Stimulated activated CD4-positive, alpha-beta T cell treated with anti-CD3 and anti-CD28 coated beads, TNF-alpha, amount 100 ng/mL, for 48 hours (primary cell): ENCODE measurements at regions not wholly inside any gene's neighbourhood (a gene's known extent, or its start where the extent isn't known, plus 50 kb on each side); places are given as distances from the start of the nearest gene placed in this dataset.

ENCODE experiments used
- DNase-seq, 3 donors: peaks; one replicate each; pipeline ENCODE4 v3.0.0-alpha.2; 2020; ENCODE audit warnings: low read depth in 3 of 3

DNA sequence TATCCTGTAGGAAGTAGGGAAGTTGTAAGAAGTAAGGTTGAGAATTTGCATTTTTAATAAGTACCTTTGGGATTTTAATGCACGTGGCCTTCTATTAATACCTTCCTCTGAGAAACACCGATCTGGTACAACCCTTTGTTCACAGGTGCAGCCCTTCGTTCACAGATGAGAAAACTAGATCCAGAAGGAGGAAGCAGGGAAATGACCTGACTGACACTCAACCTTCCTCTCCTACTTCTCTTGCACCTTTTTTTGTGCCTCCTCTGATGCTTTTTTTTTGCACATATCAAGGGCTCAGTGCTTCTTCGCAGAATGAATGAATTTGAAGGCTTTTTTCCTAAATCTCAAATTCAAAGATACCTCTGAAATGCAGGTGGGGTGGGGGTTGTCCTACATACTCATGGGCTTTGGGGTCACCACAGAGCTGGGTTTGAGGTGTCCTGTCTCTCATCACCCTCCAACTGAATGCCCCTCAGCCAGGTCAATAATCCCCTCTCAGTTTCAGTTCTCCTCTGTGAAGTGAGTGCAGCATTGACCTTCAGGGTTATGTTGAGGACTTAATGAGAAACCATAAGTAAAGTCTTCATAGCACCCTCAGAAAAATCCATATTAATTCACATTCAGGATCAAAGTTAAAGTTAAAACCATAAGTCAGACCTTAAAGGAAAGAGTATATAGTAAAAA lies 161.5 kb upstream of the CTNNB1 start:
- DNase-seq: no peak

DNA sequence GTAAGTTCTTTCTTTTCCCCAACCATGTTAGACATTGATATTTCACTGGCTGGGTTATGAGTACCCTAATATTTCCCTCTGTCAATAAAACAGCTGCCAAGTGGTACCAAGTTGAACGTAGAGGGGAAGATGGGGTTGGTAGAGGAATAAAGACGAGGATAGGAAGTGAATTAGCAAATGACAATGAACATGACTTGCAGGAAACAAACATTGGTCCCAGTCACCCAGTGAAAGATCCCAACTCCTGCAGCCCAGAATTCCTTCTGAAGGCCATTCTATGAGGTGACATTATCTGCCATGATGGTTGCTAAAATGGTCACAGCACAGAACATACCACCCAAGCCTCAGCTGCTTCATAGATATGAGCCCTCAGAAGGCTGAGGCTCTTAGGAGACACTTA lies 159.0 kb upstream of the CTNNB1 start:
- no peak for DNase-seq

DNA sequence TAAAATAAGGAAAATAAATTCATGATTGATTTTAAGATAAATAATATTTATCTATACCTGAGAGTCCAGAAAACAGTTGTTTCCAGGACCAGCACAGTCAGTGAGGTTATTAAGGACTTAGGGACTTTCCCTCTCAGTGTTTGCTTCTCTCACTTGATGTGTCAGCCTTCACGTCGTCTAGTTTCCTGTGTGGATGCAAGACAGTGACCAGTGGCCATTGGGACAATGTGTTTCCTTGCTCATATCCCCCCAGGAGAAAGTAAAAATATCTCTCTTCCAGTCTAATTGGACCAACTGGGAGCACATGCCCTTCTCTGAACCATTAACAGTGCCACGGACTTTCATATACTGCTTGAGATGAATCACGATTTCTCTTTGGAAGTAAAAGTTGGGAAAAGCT lies 157.8 kb upstream of the CTNNB1 start:
- no peak for DNase-seq

- no peak for DNase-seq
These were observed 157.4 kb upstream of the CTNNB1 start for GRCh38 chr3:41041899-41042298.

DNA sequence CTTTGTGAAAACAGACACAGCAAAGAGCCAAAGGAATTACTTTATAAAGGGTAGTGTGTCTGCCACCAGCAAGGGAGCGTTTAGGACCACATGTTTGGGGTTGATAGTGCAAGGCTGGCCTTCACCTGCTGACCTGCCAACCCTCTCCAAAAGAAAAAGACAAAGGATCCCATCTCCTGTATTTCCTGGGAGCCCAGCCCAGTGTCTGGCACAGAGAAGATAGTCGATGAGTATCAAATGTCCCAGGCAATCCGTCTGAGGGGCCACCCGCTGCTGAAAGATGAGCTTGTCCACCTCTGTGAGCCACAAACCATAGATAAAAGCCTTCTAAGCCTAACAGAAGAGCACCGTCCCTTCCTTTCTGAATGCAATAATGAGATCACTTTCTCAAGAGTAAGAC lies 154.8 kb upstream of the CTNNB1 start:
- DNase-seq: no peak

- no peak for DNase-seq
These were observed 153.8 kb upstream of the CTNNB1 start for GRCh38 chr3:41045491-41045890.

DNA sequence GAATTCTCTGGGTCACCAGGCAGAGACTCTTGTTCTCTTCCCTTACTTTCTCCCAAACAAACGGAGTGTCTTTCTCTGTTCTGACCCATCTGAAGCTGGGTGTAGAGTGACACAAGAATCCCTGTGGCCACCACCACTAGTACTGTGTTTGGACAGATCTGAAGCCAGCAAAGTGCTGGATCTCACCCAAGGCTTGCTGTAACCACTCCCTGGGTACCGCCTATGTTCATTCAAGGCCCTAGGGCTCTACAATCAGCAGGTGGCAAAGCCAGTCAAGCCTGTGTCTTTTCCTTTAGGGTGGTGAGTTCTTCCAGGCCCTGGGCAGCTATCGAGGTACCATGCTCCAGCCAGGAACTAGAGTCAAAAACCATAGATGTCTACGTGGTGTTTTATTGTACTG lies 149.2 kb upstream of the CTNNB1 start:
- no peak for DNase-seq

DNA sequence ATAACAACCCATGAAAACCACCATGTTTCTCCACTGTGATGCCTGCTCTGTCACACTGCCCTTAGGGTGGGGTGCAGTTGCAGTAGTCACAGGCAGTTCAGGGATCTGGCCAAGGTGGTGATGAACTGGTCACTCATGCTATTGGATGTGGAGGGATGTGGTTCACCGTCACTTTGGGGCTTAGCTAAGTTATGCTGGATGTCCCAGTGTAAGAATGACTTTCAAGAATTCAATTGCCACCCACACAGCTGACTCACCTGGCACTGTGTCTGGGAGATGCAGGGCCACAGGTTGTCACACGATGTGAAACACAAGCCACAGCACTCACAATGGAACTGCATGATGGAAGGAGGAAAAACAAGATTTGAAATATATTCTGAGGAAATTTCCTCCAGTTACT lies 146.1 kb upstream of the CTNNB1 start:
- DNase-seq: peak; percentile 6 to 33 (median 19)

- DNase-seq: no peak
These were observed 139.2 kb upstream of the CTNNB1 start for GRCh38 chr3:41060106-41060505.

DNA sequence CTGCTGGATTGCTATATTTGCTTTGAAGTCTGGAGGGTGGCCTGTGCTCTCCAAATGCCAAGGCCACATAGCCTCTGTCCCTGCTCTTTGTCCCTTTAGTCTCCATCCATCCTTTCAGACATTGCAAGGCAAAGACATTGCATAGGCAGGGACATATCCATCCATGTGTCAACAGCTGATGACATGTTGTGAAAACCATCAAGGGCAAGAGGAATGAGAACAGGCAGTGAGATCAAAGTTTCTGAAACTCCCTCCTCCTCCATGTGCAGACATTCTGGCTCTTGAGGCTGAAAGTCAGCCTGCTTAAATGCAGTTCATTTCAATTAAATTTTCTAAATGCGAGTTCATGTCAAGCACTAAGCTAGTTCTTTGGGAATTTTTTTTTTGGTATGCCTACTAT lies 135.2 kb upstream of the CTNNB1 start:
- DNase-seq: no peak

DNA sequence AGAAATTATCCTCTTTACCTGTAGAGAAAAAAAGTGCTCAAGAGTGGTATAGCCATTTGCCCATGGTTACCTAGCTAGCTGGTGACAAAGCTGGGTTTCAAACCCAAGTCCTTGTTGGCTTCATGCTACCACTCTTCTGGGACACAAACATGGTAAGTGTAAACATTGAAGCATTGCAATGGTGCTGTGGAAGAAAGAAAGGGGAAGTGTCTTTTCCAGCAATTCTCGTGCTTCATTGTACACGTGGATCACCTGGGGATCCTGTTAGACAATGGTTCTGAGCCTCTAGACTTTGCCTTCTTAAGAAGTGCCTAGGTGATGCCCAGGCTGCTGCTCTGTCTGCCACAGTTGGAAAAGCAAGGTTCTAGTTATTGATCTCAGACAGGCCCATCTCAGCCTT lies 134.8 kb upstream of the CTNNB1 start:
- no peak for DNase-seq

GRCh38 chr3:41065340-41065739 lies 134.0 kb upstream of the CTNNB1 start:
- no peak for DNase-seq

DNA sequence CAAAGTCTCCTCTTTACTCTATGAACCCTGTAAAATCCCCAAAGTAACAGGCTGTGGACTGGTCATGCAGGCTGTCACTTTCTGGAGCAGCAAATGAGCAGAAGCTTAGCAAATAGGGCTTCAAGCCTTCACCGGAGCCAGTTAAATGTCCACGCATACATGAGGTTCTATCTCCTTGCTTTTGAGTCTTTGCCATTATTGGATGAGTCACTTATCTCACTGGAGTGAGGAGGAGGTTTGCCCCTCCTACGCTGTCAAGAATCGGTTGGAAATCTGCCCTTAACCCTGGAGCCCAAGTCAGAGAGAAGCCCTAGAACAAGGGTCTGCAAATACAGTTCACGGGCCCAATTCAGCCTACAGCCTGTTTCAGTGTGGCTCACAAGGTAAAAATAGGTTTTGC lies 126.1 kb upstream of the CTNNB1 start:
- no peak for DNase-seq

DNA sequence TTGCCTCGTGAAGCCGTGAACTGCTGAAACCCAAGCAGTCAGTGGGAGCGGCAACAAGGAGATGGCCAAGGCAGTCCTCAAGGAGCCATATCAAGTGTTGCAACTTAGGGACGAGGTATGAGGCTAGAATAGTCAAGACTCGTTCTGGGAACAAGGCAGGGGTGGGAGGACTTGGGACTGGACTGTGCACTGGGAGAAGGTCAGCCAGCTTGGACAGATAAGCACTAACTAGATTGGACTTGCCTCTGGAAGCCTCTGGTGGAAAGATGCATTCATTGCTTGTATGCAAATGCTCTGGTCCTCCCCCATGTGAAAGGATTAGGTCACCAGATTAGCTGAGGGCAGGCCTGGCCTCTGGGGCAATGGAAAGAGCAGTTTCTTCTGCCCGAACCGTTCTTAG lies 123.3 kb upstream of the CTNNB1 start:
- no peak for DNase-seq

- DNase-seq: no peak
These were observed 122.9 kb upstream of the CTNNB1 start for GRCh38 chr3:41076399-41076798.

DNA sequence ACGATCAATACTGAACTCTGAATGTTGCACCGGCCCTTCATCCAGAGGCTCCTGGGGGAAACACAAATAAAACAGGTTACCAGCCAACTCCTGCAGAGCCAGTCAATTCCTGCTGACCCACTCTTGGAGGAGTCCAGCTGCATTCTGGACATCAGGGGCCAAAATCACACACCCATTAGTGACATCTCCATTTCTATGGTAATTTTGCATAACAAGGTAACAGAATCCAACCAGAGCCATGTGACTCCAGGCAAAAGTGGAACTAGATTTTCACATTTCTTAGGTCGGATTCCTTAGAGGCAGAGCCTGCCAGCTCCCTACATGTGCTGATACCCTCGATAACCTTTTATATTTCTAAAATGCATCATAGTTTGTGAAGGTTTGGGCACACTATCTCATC lies 119.2 kb upstream of the CTNNB1 start:
- DNase-seq: no peak

DNA sequence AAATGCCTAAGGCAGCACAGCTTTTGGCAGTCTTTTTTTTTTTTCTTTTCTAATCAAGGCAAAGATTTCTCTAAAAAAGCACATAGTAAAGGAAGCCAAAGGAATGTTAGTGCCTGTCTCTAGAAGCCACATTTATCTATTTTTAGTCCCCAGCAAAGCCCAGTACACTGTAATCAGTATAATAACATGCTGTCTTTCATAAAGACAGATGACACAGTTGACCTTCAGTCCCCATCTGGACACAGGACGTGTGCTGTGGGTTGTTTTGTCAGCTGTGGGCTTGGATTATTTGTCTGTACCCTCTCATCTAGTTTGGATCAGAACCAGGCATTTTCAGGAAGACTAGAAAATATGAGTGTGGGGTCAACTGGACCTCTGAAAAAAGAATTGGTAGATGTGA lies 110.4 kb upstream of the CTNNB1 start:
- no peak for DNase-seq

GRCh38 chr3:41089566-41089965 lies 109.7 kb upstream of the CTNNB1 start:
- DNase-seq: no peak

DNA sequence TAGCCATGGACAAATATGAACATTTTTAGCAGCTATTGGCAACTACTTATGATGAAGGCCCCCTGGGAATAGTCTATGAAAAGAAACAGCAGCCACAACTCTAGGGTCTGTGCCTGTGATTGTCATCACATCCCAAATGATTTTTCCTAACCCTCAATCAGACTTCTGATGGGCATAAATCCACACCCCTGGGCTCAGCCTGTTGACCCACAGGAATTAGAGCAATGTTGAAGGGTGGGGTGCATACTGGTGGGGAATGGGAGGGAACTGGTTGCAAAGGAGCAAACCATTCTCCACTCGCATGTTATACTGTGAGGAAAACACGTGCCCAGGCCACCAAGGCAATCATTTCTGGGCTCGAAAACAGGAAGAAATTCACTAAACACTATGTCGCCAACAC lies 106.5 kb upstream of the CTNNB1 start:
- DNase-seq: no peak

DNA sequence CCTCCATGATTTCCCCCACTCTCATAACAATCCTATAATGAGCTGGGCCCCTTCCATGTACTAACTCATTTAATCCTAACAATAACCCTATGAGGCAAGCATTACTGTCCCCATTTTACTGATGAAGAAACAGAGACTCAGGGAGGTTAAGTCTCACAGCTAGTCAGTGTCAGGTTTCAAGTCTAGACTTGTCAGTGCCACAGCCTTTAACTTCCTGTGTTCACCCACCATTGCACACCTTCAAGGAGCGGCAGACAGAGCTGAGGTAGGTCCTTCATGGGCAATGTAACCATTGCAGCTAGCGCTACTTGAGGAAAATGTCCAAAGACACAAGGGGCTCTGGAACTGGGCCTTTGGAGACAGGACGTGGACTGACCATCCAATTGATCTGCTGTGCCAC lies 105.8 kb upstream of the CTNNB1 start:
- DNase-seq: no peak

DNA sequence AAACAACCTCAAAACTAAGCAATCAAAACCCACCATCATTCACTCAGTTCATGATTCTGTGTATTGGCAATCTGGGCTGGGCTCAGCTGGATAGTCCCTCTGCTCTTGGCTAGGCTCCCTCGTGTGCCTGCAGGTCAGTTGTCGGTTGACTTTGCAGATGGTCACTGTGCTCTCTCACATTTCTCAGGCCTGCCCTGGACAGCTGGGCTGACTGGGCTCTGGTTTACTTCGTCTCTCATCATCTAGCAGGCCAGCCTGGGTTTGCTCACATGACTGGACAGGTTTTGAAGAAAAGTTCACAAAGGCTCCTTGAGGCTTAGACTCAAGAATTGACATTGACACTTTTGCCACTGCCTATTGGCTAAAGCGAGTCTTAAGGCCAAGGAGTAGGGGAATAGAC lies 105.0 kb upstream of the CTNNB1 start:
- no peak for DNase-seq

DNA sequence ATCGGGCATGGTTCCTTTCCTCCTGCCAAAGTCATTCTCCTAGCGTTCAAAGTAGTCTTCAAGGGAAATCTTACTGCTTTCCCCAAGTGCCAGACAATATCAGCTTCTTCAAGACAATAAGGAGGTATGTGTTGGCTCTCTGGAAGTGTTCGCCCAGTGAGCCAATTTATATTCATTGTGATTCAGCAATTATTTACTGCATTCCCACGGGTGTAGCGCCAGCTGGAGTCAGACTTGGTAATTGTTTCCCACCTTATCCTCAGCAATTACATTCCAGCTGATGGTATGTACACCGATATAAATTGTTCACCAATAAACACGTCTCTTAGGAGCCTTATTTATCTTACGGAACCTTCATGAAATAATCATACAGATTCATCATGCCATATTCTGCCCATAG lies 103.6 kb upstream of the CTNNB1 start:
- DNase-seq: no peak

GRCh38 chr3:41097896-41098496 lies 101.3 kb upstream of the CTNNB1 start:
- no peak for DNase-seq

- no peak for DNase-seq
These were observed 98.1 kb upstream of the CTNNB1 start for GRCh38 chr3:41101231-41101630.
